NCI-H2107 treated with DMSO at 0.1 percent for 48 hours (cell line): ENCODE measurements at regions not wholly inside any gene's neighbourhood (a gene's known extent, or its start where the extent isn't known, plus 50 kb on each side); places are given as distances from the start of the nearest gene placed in this dataset.
"Not testable (repeated sequence)": the region's sequence is repeated elsewhere in the genome, so short reads cannot be mapped to it uniquely, and the experiment has no call there.

Experiments used
- DNase-seq: peaks from one replicate; lab custom pipeline; 2025; ENCODE audit not compliant: unreplicated experiment; lab: John Stamatoyannopoulos, UW

DNA sequence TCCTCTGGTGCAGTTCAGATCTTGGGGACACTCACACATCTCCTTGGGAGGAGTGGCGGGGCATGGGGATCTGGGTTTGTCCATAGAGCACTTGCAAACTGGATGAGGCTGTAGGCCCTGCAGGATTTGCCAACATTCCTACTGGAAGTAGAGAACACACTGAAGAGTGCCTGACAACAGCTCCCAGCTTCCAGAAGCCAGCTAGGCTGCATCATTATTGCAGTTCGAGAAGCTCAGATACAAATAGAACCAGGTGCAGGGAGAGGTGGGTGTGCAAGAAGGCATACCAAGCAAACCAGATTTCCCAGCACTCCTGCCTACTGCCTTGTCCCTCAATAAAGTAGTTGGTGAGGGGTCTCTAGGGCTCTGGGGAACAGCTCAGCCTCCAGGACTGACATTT is 52.5 kb downstream of the RHOB start:
- DNase-seq: no peak

- no peak for DNase-seq
Measured at GRCh38 chr2:20501974-20502373, 55.1 kb downstream of the RHOB start.

- not testable (repeated sequence) for DNase-seq
Measured at GRCh38 chr2:20502496-20502895, 55.6 kb downstream of the RHOB start.

DNA sequence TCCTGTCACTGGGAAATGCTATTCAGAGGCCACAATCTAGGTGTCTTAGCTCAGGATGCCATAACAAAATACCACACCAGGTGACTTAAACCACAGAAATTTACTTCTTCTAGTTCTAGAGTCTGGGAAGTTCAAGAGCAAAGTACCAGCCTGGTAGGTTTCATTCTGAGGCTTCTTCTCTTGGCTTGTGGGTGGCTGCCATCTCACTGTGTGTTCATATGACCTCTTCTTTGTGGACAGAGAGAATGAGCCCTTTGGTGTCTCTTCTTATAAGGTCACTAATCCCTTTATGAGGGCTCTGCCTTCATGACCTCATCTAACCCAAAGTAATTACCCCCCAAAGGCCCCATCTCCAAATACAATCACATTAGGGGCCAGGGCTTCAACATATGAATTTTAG is 57.3 kb downstream of the RHOB start:
- DNase-seq: no peak

DNA sequence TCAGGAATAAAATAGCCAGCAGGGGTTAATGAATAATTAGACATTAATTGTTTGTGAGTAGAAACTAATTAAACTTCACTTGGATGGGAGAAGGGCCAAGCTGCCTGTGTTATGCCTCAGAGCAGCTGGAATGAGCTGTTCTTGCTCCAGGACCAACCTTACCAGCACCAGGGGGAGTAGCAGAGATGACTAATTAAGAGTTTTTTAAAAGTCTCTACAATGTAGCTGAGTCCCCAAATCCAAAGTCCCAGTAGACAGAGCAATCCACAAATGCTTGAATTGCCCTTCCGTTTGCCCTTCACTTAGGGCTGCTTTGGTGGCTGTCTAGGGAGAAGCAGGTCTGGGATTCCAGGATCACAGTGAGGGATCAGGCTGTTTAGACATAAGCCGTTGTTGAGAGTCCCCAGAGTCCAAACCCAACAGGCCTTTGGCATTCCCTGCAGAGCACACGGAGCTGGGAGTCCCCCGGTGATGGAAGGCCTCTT is 59.4 kb downstream of the RHOB start:
- DNase-seq: no peak

DNA sequence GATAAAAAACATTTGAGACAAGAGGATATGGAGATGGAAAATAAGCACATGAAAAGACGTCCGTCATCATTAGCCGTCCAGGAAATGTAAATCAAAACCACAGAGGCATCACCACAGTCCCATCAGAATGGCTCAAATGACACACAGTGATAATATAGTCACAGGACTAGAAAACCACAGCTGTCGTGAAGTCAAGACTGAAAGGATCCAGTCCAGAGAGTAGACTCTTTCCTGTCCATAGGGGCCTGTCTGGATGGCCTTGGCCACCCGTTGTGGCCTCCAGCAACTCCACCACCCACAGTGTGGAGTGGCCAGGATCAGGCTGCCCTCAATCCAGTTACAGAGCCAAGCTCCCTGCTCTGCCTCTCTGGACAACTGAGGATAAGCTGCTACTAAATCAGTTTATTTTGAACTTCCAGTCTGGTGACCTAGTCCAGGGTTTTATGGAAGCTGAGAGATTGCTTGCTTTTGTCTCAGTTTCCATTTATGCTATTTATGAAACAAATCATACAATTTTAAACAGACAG is 60.4 kb downstream of the RHOB start:
- DNase-seq: peak; percentile 29

DNA sequence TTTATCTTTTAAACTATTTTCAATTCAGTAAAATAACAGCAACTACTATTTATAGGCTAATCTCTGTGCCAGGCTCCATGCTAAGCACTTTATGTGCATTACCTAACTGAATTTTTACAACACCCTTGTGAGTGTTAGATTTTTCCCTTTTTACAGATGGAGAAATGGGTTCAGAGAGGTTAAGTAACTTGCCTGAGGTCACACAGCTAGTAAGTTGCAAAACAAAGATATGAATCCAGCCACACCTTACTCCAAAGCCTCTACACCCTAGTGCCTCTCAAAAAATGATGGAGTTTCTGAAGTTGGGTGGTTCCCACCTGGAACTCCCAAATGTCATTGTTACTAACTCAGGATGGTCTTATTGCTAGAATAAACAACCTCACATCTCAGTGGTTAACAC is 60.8 kb downstream of the RHOB start:
- DNase-seq: no peak

DNA sequence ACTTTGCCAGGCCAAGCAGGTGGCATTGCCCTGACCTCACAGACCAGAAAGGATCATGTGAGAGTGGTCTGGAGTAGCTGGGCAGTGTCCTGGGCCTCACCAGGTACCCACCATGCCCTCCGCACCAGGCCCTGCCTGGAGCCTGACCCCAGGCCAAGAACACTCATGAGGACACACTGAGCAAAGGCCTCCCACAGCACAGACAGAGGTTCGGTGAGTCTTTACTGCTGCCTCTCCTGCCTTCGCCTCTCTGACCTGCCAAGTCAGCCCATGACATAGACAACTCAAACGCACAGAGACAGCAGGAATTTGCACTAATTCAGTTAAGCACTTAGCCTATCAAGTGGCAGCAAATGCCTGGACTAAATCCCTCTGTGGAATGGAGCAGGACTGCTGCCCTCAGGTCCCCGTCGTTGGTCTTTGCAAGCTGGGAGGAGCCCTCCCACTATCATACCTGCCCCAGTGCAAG is 62.5 kb downstream of the RHOB start:
- no peak for DNase-seq

DNA sequence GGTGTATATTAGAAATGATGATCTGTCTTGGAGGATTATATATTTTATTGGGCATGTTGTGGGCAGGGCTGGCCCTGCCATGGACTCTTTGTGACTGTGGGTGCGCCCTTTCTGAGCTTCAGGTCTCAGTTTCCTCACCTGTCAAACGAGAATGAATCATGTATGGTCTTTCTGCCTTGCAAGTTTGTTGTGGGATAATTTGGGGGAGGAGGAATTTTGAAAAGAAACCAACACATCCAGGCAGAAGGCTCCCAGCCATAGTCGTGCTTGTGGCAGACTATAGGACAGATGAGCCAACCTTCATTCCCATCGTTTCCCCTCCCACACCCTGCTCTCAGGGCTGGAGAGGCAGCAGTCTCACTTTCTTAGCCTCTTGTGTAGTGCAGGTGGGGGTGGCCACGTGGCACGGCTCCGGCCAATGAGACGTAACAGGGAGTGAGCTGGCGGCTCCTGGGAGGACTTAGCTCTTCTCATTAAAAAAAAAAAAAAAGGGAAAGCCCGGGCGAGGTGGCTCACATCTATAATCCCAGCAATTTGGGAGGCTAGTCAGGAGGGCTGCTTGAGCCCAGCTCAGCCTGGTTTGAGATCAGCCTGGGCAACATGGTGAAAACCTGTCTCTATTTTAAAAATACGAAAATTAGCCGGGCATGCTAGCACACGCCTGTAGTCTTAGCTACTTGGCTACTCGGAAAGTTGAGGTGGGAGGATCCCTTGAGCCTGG is 63.1 kb downstream of the RHOB start:
- peak; percentile 76 for DNase-seq

- DNase-seq: no peak
Measured at GRCh38 chr2:20511130-20511529, 64.3 kb downstream of the RHOB start.

GRCh38 chr2:20512061-20512605 is 65.3 kb downstream of the RHOB start:
- DNase-seq: no peak

DNA sequence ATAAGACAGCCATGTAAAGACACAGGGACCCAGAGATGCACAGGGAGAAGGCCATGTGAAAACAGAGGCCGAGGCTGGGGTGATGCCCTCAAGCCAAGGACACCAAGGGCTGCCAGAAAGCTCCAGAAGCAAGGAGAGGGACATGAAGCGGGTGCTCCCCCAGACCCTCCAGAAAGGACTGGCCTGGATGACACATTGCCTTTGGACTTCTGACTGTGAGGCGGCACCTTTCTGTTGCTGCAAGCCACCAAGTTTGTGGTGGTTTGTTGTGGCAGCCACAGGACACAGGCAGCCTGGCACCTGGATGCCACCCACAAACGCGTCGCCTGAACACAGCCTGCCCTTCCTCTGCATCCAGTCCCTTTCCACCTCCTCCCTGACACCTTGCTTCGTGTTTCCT is 67.1 kb downstream of the RHOB start:
- DNase-seq: no peak

- DNase-seq: no peak
Measured at GRCh38 chr2:20514596-20515269, 67.9 kb downstream of the RHOB start.

GRCh38 chr2:20515290-20516220 is 68.7 kb downstream of the RHOB start:
- no peak for DNase-seq

- no peak for DNase-seq
Measured at GRCh38 chr2:20516291-20516645, 69.4 kb downstream of the RHOB start.

DNA sequence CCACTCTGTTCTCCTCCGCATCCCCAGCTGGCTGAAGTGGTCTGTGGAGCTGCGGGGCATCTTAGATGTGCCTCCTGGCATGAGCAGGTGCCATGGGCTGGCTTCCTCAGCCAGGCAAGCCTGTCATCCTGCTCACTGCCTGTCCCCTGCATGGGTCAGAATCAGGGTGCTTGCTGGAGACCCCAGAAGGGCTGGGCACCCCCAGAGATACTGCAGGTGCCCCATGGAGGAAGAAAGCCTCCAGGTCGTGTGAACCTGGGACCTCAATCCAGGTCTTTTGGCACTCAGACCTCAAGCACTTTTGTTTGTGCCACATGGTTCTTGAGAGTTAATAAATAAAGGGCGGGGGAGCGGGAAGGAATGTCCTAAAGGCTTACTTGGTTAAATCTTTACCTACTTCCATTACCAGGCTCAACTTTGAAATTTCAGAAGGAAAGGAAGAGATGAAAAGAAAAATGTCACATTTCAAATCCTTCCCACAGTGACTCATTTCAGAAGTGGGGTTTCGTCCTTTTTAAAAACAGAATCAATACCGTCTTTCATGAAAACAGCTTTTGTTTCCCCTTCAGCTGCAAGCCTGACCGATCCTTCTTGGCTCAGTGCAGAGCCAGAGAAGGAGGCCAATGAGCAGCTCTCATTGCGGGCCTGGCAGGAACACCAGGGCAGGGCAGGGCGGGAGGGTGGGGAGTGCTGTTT is 69.9 kb downstream of the RHOB start:
- DNase-seq: no peak

- no peak for DNase-seq
Measured at GRCh38 chr2:20519309-20519708, 72.4 kb downstream of the RHOB start.

DNA sequence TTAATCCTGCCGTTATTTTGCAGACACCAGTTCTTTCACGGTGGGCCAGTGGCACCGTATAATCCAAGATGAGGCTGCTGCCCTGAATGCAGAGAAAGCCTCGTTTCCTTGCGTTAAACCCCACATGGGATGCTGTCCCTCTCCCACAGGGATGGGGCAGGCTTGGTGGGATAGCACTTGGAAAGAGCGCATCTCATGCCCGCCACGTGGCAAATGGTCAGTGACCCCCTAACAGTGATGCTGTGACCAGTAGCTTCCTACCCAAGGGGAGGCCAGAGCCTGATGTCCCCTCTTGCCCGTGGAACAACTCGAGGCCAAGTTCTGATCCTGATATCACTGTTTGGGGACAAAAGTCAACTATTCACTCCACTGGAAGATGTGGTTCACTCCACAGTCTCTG is 73.3 kb downstream of the RHOB start:
- no peak for DNase-seq

GRCh38 chr2:20521193-20521592 is 74.3 kb downstream of the RHOB start:
- DNase-seq: no peak

DNA sequence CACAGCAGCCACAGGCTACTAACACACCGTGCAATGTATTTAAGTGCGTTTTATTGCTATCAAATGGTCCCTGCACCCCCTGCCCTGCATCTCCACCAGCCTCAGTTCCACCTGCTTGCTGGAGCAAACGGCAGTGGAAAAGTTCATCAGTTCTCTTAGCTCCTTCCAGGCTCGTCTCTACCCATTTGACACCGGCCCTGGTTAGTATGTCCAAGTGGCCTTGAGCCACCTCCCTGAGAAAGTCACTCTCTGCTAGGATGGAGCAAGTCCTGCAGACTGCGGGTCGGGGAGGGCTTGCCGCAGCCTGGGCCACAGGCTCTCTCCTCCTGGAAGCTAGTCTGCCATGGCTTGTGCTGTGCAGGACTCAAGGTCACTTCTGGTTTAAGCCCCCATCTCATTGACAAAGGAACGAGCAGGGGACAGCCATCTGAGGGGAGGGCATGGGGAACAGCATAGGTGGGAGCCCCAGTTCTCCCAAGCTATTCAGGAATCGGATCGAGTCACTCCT is 74.9 kb downstream of the RHOB start:
- DNase-seq: no peak
